ENCODE measurements at regions not wholly inside any gene's neighbourhood (a gene's known extent, or its start where the extent isn't known, plus 50 kb on each side); places are given as distances from the start of the nearest gene placed in this dataset.

DNA sequence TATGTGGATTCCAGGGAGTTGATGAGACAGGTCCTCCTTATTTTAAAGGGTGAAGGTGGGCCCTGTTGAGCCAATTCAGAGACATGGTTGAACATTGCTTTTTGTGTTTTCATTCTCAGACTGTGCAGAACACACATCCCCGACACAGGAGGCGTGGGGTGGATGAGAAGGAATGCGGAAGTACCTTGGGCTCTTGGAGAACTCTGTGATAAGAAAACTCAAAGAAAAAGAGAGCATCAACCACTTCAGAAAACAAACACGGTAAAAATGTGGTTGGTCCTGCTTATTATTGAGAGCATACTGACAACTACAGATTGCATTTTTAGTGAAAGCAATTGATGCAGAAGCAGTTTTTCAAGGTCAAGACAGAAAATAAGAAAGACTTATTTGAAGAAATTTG lies 659.8 kb downstream of the IRX1 start:
- Histone ChIP-seq H2AFZ (ENCODE audit: low read length, unreplicated experiment) (no peak overlapping the region), H3K4me1 (ENCODE audit: control insufficient read depth, insufficient read depth, low read length, unreplicated experiment) (no peaks in the 10 kb centered on the region), H3K4me3 (ENCODE audit: low read depth, low read length) (no peak overlapping the region), H3K27ac (ENCODE audit: low read depth, low read length) (no peak overlapping the region), H3K27me3 (ENCODE audit: insufficient read depth, low read length) (no peaks in the 10 kb centered on the region), H3K36me3 (ENCODE audit: insufficient read depth, low read length) (no peaks in the 10 kb centered on the region), H3K79me2 (ENCODE audit: control insufficient read depth, insufficient read depth, low read length, unreplicated experiment) (no peaks in the 10 kb centered on the region)

DNA sequence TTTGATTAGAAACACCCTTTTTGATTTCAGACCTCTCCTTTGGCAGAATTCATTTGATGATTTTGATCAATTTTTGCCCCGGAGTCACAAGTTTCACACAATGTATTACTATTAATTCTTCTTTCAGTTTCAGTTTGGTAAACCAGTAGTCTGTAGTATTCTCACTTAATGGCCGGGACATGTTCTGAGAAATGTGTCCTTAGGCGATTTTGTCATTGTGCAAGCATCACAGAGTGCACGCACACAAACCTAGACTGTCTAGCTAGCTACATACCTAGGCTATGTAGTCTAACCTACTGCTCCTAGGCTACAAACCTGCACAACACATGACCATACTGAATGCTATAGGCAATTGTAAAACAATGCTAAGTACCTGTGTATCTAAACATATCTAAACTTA lies 662.5 kb downstream of the IRX1 start:
- Histone ChIP-seq H3K79me2 (ENCODE audit: control insufficient read depth, insufficient read depth, low read length, unreplicated experiment) (no peaks in the 10 kb centered on the region), H3K4me3 (ENCODE audit: low read depth, low read length) (no peak overlapping the region), H3K27ac (ENCODE audit: low read depth, low read length) (no peak overlapping the region), H3K27me3 (ENCODE audit: insufficient read depth, low read length) (no peaks in the 10 kb centered on the region), H3K4me1 (ENCODE audit: control insufficient read depth, insufficient read depth, low read length, unreplicated experiment) (no peaks in the 10 kb centered on the region), H2AFZ (ENCODE audit: low read length, unreplicated experiment) (no peak overlapping the region), H3K36me3 (ENCODE audit: insufficient read depth, low read length) (no peaks in the 10 kb centered on the region)

DNA sequence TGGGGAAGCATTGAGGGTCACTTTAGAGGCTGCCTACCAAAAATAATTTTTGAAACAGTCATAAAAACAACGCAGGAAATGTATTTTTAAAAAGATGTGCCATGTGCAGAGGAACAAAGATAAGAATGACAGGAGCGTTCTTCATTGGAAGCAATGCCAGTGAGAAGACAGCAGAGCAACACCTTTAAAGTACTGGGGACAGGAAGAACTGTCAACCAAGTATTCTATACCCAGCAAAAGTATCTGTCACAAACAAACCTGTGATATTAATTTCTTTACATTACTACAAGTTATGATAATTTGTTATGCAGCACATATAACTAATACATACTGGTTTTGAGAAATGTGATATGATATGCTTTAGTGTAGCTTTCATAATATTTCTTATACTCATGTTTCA lies 675.6 kb downstream of the IRX1 start:
- Histone ChIP-seq H3K4me1 (ENCODE audit: control insufficient read depth, insufficient read depth, low read length, unreplicated experiment) (no peaks in the 10 kb centered on the region), H3K4me3 (ENCODE audit: low read depth, low read length) (no peak overlapping the region), H3K79me2 (ENCODE audit: control insufficient read depth, insufficient read depth, low read length, unreplicated experiment) (no peaks in the 10 kb centered on the region), H3K27ac (ENCODE audit: low read depth, low read length) (no peak overlapping the region), H2AFZ (ENCODE audit: low read length, unreplicated experiment) (no peak overlapping the region), H3K27me3 (ENCODE audit: insufficient read depth, low read length) (no peaks in the 10 kb centered on the region), H3K36me3 (ENCODE audit: insufficient read depth, low read length) (no peaks in the 10 kb centered on the region)

DNA sequence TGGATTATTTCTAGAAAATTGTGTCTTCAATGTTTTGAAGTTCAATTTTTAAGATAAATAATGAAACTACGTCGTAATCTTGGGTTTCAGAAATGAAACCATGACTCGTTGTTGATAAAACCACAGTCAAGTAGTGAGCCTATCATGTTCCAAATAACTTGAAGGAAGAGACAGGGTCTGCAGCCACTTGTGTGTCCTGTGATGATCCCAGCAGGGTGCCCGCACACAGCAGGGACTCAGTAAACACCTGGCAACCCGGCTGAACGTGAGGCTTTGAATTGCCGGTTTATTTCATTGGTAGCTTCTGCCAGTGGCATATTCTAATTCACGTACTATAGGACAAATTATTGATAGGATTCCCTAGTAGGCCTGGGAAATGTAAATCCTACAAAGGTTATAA lies 679.6 kb downstream of the IRX1 start:
- H3K4me3 ChIP-seq (ENCODE audit: low read depth, low read length), result no peak overlapping the region
- H3K27ac ChIP-seq (ENCODE audit: low read depth, low read length), result no peak overlapping the region
- no peaks in the 10 kb centered on the region for H3K27me3 ChIP-seq (ENCODE audit: insufficient read depth, low read length)
- H3K36me3 ChIP-seq (ENCODE audit: insufficient read depth, low read length), result no peaks in the 10 kb centered on the region
- no peak overlapping the region for H2AFZ ChIP-seq (ENCODE audit: low read length, unreplicated experiment)
- no peaks in the 10 kb centered on the region for H3K4me1 ChIP-seq (ENCODE audit: control insufficient read depth, insufficient read depth, low read length, unreplicated experiment)
- no peaks in the 10 kb centered on the region for H3K79me2 ChIP-seq (ENCODE audit: control insufficient read depth, insufficient read depth, low read length, unreplicated experiment)

DNA sequence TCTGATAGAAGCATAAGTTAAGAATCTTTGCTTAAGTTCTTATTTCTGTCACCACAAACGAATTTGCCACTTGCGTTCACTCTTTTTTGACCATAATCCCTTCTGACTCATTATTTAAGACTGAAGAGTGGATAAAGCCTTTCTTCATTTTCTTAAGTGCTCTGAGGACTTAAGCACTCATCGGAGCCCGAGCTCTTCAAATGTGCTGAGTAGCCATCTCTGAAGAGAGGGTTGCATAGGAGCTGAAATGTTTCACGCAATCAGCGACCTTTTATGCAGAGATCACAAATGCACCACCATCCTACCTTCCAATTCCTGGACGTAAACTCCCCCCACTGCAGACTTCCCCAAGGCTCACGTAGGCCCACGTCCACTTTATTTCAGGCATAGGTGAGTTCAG lies 699.2 kb downstream of the IRX1 start:
- Histone ChIP-seq H3K27me3 (ENCODE audit: insufficient read depth, low read length) (no peaks in the 10 kb centered on the region), H2AFZ (ENCODE audit: low read length, unreplicated experiment) (no peak overlapping the region), H3K79me2 (ENCODE audit: control insufficient read depth, insufficient read depth, low read length, unreplicated experiment) (no peaks in the 10 kb centered on the region), H3K36me3 (ENCODE audit: insufficient read depth, low read length) (no peaks in the 10 kb centered on the region), H3K4me3 (ENCODE audit: low read depth, low read length) (no peak overlapping the region), H3K27ac (ENCODE audit: low read depth, low read length) (no peak overlapping the region), H3K4me1 (ENCODE audit: control insufficient read depth, insufficient read depth, low read length, unreplicated experiment) (no peaks in the 10 kb centered on the region)

DNA sequence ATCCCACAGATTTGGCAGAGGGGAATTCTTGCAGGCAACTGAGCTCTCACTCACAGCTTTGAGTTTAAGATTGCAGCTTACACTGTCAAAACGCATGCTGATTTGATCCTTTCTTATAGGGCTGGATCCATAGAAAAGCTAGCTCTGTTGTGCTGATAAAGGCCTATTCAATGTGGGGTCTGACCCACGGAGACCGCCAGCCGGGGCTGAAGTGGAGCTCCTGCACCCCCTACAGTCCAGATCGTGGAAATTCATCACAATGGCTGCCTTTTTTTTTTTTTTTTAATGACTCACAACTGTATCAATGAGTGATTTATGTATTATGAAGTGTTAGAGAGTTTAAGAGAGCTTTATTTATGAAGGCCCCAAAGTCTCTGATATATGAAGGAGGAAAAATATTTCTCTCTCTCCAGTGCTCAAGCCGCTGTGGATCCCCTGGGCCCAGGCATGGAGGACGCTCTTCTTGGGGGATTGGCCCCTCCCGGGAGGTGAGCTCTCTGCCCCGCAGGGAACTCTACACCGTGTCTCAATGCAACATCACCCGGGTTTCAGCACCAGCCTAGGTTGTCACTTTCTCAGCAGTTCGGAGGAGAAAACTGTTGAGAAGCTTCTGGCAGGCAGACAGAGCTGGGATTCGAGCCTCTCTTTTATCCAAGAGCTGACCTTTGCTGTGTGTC lies 700.2 kb downstream of the IRX1 start:
- no peaks in the 10 kb centered on the region for H3K27me3 ChIP-seq (ENCODE audit: insufficient read depth, low read length)
- no peak overlapping the region for H3K4me3 ChIP-seq (ENCODE audit: low read depth, low read length)
- no peak overlapping the region for H3K27ac ChIP-seq (ENCODE audit: low read depth, low read length)
- H3K4me1 ChIP-seq (ENCODE audit: control insufficient read depth, insufficient read depth, low read length, unreplicated experiment), result no peaks in the 10 kb centered on the region
- H3K36me3 ChIP-seq (ENCODE audit: insufficient read depth, low read length), result no peaks in the 10 kb centered on the region
- no peak overlapping the region for H2AFZ ChIP-seq (ENCODE audit: low read length, unreplicated experiment)
- no peaks in the 10 kb centered on the region for H3K79me2 ChIP-seq (ENCODE audit: control insufficient read depth, insufficient read depth, low read length, unreplicated experiment)

DNA sequence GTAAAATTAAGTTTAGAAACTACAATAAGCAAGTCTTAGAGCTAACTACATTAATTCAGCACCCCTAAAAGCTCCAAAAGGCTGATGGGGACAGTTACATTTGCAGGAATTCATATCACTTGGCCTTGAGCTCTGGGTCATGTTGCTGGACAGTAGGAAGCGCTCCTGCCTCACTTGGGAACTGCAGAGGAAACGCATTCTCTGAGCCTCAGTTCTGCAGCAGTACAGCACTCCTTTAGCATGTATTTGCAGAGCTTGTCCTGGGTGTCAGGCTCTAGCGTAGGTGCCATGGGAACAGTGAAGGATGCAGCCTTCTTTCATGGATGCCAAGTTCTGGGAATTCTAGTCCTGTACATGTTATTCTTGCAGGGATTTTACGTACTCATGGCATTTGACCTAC lies 710.4 kb downstream of the IRX1 start:
- H3K4me1 ChIP-seq (ENCODE audit: control insufficient read depth, insufficient read depth, low read length, unreplicated experiment), result no peaks in the 10 kb centered on the region
- no peak overlapping the region for H2AFZ ChIP-seq (ENCODE audit: low read length, unreplicated experiment)
- no peak overlapping the region for H3K27ac ChIP-seq (ENCODE audit: low read depth, low read length)
- H3K4me3 ChIP-seq (ENCODE audit: low read depth, low read length), result no peak overlapping the region
- no peaks in the 10 kb centered on the region for H3K27me3 ChIP-seq (ENCODE audit: insufficient read depth, low read length)
- no peaks in the 10 kb centered on the region for H3K79me2 ChIP-seq (ENCODE audit: control insufficient read depth, insufficient read depth, low read length, unreplicated experiment)
- H3K36me3 ChIP-seq (ENCODE audit: insufficient read depth, low read length), result no peaks in the 10 kb centered on the region

DNA sequence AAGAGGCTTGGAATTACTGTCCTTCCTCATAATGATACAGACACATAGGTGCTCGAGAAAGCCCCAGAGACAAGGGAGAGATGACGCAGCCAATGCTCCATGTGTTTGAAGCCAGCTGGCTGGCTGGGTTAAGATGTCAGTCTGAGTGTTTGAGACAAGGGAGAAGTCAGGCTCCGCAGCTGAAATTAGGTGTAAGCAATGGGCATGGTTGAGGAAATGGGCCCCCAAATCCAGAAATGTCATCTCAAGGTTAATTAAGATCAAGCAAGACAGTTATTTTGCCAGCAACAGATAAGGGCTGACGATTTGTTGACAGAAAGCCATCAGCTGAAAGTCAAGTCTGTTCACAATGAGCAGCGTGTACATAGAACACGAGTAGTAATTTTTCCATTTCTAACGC lies 713.4 kb downstream of the IRX1 start:
- Histone ChIP-seq H3K4me1 (ENCODE audit: control insufficient read depth, insufficient read depth, low read length, unreplicated experiment) (no peaks in the 10 kb centered on the region), H2AFZ (ENCODE audit: low read length, unreplicated experiment) (no peak overlapping the region), H3K79me2 (ENCODE audit: control insufficient read depth, insufficient read depth, low read length, unreplicated experiment) (no peaks in the 10 kb centered on the region), H3K4me3 (ENCODE audit: low read depth, low read length) (no peak overlapping the region), H3K27ac (ENCODE audit: low read depth, low read length) (no peak overlapping the region), H3K27me3 (ENCODE audit: insufficient read depth, low read length) (no peaks in the 10 kb centered on the region), H3K36me3 (ENCODE audit: insufficient read depth, low read length) (no peaks in the 10 kb centered on the region)

DNA sequence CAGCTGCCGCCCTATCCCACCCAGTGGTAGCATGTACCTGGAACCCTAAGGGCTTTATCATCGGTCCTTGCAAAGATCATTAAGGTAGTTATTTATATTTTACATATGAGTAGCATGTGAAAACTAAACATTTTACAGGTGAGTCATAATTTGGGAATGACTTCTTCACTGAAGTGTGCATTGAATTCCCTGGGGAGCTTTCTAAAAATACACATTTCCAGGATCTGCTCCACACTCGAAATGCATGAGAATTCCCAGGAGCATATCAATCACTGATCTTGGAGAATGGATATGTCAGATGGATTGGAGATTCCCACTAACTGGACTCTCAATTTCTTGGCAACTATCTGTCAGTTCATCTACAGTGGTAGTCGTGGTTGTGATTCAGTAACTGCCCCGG lies 717.5 kb downstream of the IRX1 start:
- no peaks in the 10 kb centered on the region for H3K36me3 ChIP-seq (ENCODE audit: insufficient read depth, low read length)

DNA sequence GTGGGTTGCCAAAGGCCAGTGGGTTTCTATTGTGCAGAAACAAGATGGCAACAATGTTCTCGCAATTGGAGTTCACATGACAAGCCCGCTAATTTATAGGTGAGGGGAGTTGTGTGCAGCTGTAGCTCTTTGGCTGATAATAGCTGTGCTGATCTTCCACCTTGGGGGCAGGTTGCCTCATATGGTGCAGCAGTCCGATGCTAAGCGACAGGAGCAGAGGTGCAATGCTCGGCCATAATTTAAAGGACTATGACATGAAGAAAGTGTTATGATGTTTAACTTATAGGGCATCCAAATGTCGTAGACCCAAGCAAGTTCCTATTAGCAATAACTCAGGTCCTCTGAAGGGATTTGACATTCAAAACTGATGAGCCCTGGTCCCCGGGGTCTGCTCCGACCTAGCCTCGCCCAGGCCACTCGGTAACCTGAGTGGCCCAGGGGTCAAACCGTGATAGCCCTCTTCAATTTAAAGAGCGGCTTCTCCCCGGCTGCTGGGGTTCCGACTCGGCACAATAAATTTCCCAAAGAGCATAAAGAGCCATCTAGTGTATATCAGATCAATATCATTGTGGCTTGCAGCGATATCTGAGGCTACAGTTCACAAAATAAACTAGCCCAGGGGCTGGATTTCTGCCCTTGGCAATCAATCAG lies 724.0 kb downstream of the IRX1 start:
- Histone ChIP-seq H3K36me3 (ENCODE audit: insufficient read depth, low read length) (no peaks in the 10 kb centered on the region), H3K27ac (ENCODE audit: low read depth, low read length) (no peak overlapping the region), H2AFZ (ENCODE audit: low read length, unreplicated experiment) (no peak overlapping the region), H3K27me3 (ENCODE audit: insufficient read depth, low read length) (no peaks in the 10 kb centered on the region), H3K4me1 (ENCODE audit: control insufficient read depth, insufficient read depth, low read length, unreplicated experiment) (no peaks in the 10 kb centered on the region), H3K79me2 (ENCODE audit: control insufficient read depth, insufficient read depth, low read length, unreplicated experiment) (no peaks in the 10 kb centered on the region), H3K4me3 (ENCODE audit: low read depth, low read length) (no peak overlapping the region)

More for the DNA sequence above, 717.5 kb downstream of the IRX1 start:
- Histone ChIP-seq H3K79me2 (ENCODE audit: control insufficient read depth, insufficient read depth, low read length, unreplicated experiment) (no peaks in the 10 kb centered on the region), H3K27me3 (ENCODE audit: insufficient read depth, low read length) (no peaks in the 10 kb centered on the region), H2AFZ (ENCODE audit: low read length, unreplicated experiment) (no peak overlapping the region), H3K27ac (ENCODE audit: low read depth, low read length) (no peak overlapping the region), H3K4me3 (ENCODE audit: low read depth, low read length) (no peak overlapping the region), H3K4me1 (ENCODE audit: control insufficient read depth, insufficient read depth, low read length, unreplicated experiment) (no peaks in the 10 kb centered on the region)

DNA sequence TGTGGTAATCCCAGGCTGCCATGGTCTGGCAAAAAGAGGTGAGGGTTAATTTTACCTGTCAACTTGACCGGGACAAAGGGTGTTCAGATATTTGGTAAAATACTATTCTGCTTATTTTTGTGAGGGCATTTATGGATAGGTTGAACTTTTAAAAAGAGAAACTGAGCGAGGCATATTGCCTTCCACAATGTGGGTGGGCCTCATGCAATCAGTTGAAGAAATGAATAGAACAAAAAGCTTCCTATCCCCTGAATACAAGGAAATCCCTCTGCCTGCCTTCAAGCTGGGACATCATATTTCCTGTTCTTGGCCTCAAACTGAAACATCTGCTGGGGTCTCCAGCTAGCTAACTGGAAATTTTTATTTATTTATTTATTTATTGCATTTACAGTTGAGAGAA lies 734.7 kb downstream of the IRX1 start:
- no peaks in the 10 kb centered on the region for H3K79me2 ChIP-seq (ENCODE audit: control insufficient read depth, insufficient read depth, low read length, unreplicated experiment)
- H3K36me3 ChIP-seq (ENCODE audit: insufficient read depth, low read length), result no peaks in the 10 kb centered on the region
- H3K27ac ChIP-seq (ENCODE audit: low read depth, low read length), result no peak overlapping the region
- no peaks in the 10 kb centered on the region for H3K27me3 ChIP-seq (ENCODE audit: insufficient read depth, low read length)
- H3K4me1 ChIP-seq (ENCODE audit: control insufficient read depth, insufficient read depth, low read length, unreplicated experiment), result no peaks in the 10 kb centered on the region
- H3K4me3 ChIP-seq (ENCODE audit: low read depth, low read length), result no peak overlapping the region
- no peak overlapping the region for H2AFZ ChIP-seq (ENCODE audit: low read length, unreplicated experiment)

All from ACC112 (cell line).